Endothelial cell (in vitro differentiated cells): ENCODE measurements at regions not wholly inside any gene's neighbourhood (a gene's known extent, or its start where the extent isn't known, plus 50 kb on each side); places are given as distances from the start of the nearest gene placed in this dataset.

Experiments used
- DNase-seq: peaks from one replicate; pipeline ENCODE4 v3.0.0; 2021; ENCODE audit warnings: low spot score
- H3K27ac Mint-ChIP-seq: one replicate; pipeline ENCODE4 v1.8.0; 2021; ENCODE audit warnings: mixed read lengths, inconsistent platforms; ENCODE audit not compliant: unreplicated experiment
- H3K27me3 Mint-ChIP-seq: one replicate; pipeline ENCODE4 v1.8.0; 2021; ENCODE audit warnings: mild to moderate bottlenecking, moderate library complexity, mixed read lengths, inconsistent platforms; ENCODE audit not compliant: unreplicated experiment
- H3K36me3 Mint-ChIP-seq: one replicate; pipeline ENCODE4 v1.8.0; 2021; ENCODE audit warnings: mild to moderate bottlenecking, low read depth, mixed read lengths, inconsistent platforms; ENCODE audit not compliant: unreplicated experiment
- H3K4me1 Mint-ChIP-seq: one replicate; pipeline ENCODE4 v1.8.0; 2021; ENCODE audit warnings: mild to moderate bottlenecking, mixed read lengths, inconsistent platforms; ENCODE audit not compliant: unreplicated experiment
- H3K4me3 Mint-ChIP-seq: one replicate; pipeline ENCODE4 v1.8.0; 2021; ENCODE audit warnings: mild to moderate bottlenecking, mixed read lengths, inconsistent platforms; ENCODE audit not compliant: unreplicated experiment
- H3K9me3 Mint-ChIP-seq: one replicate; pipeline ENCODE4 v1.8.0; 2021; ENCODE audit warnings: mixed read lengths, inconsistent platforms; ENCODE audit not compliant: unreplicated experiment
- CTCF ChIP-seq: fragments of 200-600 bp; sonication (generic); IDR thresholded peaks from one replicate; pipeline ENCODE4 v1.5.0; 2021; ENCODE audit warnings: antibody characterized with exemption; ENCODE audit not compliant: unreplicated experiment

GRCh38 chr10:29757551-29758297, 123.0 kb upstream of the SVIL start:
- Mint-ChIP-seq H3K27me3 (no peaks in the 10 kb centered on the region), H3K36me3 (no peaks in the 10 kb centered on the region), H3K27ac (no peak overlapping the region), H3K4me3 (no peak overlapping the region), H3K4me1 (peaks cover 18% of the 10 kb centered on the region), H3K9me3 (no peaks in the 10 kb centered on the region)
- no peak for TF ChIP-seq CTCF
- DNase-seq = no peak

GRCh38 chr10:29756451-29756850, 121.7 kb upstream of the SVIL start:
- Mint-ChIP-seq H3K4me3 (no peak overlapping the region), H3K36me3 (no peaks in the 10 kb centered on the region), H3K27ac (no peak overlapping the region), H3K4me1 (peaks cover 18% of the 10 kb centered on the region), H3K27me3 (no peaks in the 10 kb centered on the region), H3K9me3 (no peaks in the 10 kb centered on the region)
- TF ChIP-seq CTCF = no peak
- no peak for DNase-seq

- Mint-ChIP-seq H3K4me1 (peaks cover 13% of the 10 kb centered on the region), H3K27me3 (no peaks in the 10 kb centered on the region), H3K4me3 (no peak overlapping the region), H3K27ac (no peak overlapping the region), H3K9me3 (no peaks in the 10 kb centered on the region), H3K36me3 (no peaks in the 10 kb centered on the region)
- no peak for TF ChIP-seq CTCF
- no peak for DNase-seq
Observed at GRCh38 chr10:29753283-29753682, 118.5 kb upstream of the SVIL start.

DNA sequence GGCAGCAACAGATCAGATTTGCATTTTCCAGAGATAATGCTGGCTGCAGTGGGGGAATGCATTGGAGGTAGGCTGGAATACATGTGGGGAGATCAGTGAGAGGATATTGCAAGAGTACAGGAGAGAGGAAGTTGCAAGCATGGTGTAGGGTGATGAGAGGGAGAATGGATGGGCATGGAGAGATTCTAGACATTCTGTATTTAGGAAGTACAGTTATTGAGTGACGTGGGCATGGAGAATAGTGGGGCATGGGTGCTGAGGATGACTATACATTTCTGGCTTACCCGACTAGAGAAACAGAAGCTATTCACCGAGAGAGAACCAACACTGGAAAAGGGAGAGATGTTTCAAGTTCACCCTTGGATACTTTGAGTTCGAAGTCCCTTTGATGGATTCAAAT, 116.9 kb upstream of the SVIL start:
- Mint-ChIP-seq H3K27ac (no peak overlapping the region), H3K4me1 (peaks cover 2% of the 10 kb centered on the region), H3K9me3 (no peaks in the 10 kb centered on the region), H3K27me3 (no peaks in the 10 kb centered on the region), H3K36me3 (no peaks in the 10 kb centered on the region), H3K4me3 (no peak overlapping the region)
- no peak for DNase-seq
- no peak for TF ChIP-seq CTCF

- no peak for TF ChIP-seq CTCF
- peaks cover 7% of the 10 kb centered on the region for H3K4me1 Mint-ChIP-seq
- no peak overlapping the region for H3K27ac Mint-ChIP-seq
- no peak overlapping the region for H3K4me3 Mint-ChIP-seq
- H3K36me3 Mint-ChIP-seq = no peaks in the 10 kb centered on the region
- H3K9me3 Mint-ChIP-seq = no peaks in the 10 kb centered on the region
- no peak for DNase-seq
- no peaks in the 10 kb centered on the region for H3K27me3 Mint-ChIP-seq
Observed at GRCh38 chr10:29751240-29751639, 116.5 kb upstream of the SVIL start.
